Epidermal melanocyte (primary cell): ENCODE measurements at regions not wholly inside any gene's neighbourhood (a gene's known extent, or its start where the extent isn't known, plus 50 kb on each side); places are given as distances from the start of the nearest gene placed in this dataset.

Experiments
- DNase-seq: peaks from one replicate; pipeline ENCODE4 v3.0.0; 2011; ENCODE audit warnings: low spot score; ENCODE audit not compliant: insufficient read length

GRCh38 chr4:4808086-4808485 is 51.4 kb upstream of the MSX1 start:
- DNase-seq, result no peak

GRCh38 chr4:4805887-4806286 is 53.6 kb upstream of the MSX1 start:
- no peak for DNase-seq

DNA sequence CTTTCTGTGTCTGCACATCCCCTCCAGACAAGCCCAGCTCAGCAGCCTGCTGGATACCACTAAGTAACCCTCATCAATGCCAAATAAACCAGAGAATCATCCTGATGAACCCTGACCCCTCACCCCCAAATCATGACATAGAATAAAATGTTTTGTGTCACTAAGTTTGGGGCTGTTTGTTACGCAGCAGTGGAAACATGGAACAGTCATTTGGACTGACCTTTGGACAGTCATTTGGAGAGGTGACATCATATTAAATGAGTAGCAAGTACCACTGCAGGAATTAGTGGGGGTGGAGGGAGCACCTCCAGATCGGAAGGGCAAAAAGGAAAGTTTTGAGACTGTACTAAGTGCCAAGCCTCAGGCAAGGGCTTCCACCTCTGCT is 55.6 kb upstream of the MSX1 start:
- no peak for DNase-seq

GRCh38 chr4:4803216-4803911 is 56.1 kb upstream of the MSX1 start:
- DNase-seq, result no peak

DNA sequence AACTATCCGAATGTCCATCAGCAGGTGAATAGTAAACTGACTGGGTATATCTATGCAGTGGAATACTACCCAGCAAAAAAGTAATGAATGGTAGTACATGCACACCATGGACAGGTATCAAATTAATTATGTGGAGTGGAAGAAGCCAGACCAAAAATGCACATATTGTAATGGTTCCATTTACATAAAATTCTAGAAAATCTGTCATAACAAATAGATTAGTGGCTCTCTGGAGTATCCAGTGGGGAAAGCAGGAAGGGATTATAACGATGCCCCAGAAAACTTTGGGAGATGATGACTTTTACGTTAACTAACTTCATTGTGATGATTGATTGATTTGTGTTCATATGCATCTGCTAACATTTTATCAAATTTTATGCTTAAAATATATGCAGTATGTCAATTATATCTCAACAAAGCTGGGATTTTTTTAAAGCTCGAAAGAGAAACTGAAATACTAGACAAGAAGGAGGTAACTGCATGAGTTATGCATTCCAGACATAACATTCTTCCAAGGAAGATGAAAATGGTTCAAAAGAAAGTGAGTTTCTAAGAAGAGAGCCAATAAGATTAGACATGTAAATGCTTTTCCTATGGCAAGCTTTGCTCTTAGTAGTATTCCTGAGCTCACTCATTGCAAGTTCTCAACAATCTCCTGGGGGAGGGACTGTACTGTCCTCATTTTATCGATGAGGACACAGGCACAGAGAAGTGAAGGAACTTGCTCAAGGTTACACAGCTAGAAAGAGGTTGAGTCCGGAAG is 58.6 kb upstream of the MSX1 start:
- DNase-seq, result no peak

DNA sequence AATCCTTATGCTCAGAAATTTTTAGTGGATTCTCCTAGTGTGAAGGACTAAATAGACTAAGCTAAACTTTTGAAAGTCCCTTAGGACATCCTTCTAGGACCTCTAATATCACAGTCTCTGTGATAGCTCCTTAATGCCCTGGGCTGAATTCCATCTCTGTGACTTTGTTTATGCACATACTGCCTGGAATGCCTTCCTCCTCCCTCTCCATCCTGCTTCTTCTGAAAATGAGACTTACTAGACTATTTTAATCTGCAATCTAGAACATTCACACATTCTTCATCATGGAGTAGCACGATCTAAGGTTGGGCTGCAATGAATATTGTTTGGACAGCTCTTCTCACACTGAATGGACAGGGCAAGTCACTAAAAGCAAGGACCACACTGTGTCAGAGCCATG is 65.0 kb upstream of the MSX1 start:
- DNase-seq, result no peak

- DNase-seq, result no peak
Observed at GRCh38 chr4:4792466-4792865, 67.0 kb upstream of the MSX1 start.

GRCh38 chr4:4791299-4792111 is 68.0 kb upstream of the MSX1 start:
- no peak for DNase-seq

- no peak for DNase-seq
Observed at GRCh38 chr4:4789462-4789861, 70.0 kb upstream of the MSX1 start.

- no peak for DNase-seq
Observed at GRCh38 chr4:4788573-4788972, 70.9 kb upstream of the MSX1 start.

- DNase-seq, result no peak
Observed at GRCh38 chr4:4787421-4787820, 72.0 kb upstream of the MSX1 start.

DNA sequence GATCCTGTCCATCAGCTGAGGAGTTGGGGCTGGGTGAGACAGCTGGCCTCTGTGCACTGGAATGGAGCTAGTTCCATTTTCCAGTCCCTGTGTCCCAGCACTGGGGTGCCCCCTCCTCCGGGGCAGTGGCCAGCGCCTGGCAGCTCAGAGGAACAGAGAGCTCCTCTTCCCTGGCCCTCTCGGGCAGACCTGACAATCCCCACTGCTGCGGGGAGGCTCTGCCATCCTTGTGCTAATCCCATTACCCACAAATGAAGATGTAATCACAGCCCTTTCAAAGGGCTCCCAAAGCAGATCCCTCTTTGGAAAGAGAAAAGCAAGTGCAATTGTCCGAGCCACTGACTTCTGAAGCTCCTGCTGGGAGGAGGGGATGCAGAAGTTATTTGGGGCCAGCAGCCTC is 75.1 kb upstream of the MSX1 start:
- no peak for DNase-seq

GRCh38 chr4:4783847-4784246 is 75.6 kb upstream of the MSX1 start:
- DNase-seq, result no peak

DNA sequence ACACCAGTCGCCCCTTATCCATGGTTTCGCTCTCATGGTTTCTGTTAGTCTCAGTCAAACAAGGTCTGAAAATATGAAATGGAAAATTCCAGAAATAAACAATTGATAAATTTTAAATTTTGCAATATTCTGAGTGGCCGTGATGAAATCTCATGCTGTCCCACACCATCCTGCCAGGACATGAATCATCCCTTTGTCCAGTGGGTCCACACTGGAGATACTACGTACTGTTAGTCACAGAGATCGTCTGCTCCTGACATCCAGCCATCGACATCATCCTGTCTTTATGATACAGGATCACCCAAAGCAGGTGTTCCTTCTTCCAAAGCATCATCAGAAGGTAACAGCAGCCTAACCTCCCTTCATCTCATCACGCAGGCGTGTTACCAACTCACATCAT is 76.5 kb upstream of the MSX1 start:
- no peak for DNase-seq

DNA sequence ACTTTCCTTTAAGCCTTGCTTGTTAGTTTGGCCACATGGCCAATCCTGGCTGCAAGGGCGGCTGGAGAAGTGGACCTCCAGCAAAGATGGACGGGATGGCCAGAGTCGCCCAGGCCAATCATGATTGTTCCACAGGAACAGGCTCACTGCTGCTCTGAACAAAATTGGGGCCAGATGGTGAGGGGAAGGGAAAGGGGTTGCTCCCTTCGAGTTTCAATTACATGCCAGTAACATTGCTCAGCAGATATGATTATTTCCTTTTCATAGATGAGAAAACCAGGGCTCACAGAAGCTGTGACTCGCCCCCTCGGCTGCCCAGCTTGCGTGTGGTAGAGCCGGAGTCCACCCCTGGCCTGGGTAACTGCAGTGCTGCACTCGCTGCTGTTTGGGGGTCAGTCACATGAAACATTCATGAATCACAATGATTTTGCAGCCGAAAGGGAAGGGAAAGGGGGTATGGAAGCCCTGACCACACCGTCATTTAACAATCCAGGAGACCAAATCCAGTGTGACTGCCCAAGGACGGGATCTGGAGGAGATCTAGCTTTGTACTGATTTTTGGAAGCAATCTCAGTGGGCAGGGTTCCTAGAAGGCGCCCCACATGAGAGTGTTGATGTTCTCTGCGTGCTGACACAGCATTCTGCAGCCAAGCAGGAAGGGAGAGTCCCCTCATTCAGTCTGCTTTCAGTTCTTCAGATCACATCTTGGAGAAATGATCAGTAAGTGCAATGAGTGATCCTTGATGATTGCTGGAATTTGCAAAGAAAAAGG is 77.3 kb upstream of the MSX1 start:
- DNase-seq, result no peak

DNA sequence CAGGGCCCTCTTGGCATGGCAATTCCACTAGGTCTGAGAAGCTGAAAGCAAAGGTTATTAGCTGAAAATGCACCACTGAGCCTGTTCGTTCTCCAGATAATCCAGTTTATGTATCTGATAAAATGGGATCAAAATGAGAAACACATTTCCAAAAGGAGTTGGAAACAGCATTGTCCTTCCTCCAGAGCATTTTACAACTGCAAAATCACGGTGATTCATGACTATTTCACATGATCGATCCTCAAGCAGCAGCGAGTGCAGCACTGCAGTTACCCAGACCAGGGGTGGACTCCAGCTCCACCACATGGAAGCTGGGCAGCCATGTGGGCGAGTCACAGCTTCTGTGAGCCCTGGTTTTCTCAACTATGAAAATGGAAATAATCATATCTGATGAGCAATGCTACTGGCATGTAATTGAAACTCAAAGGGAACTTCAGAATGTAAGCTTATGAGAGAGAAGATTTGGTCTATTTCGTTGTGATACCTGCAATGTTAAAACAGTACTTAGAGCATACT is 78.7 kb upstream of the MSX1 start:
- no peak for DNase-seq

DNA sequence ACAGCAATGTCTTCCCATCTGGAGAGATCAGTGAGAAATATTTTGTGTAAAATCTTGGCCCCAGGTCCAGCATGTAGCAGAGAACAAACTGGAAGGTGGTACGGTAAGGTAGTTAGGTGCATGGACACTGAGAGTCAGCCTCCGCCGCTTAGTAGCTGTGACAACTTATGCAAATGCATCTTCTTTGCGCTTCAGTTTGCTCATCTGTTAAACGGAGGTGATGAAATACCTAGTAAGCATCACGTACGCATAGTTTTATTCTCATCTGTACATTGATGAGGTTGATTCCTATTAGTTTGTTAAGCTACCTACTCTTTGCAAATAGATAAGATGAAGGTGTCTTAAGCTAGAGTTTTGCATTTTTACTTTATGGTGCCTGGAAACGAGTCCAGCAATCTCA is 80.0 kb upstream of the MSX1 start:
- no peak for DNase-seq

DNA sequence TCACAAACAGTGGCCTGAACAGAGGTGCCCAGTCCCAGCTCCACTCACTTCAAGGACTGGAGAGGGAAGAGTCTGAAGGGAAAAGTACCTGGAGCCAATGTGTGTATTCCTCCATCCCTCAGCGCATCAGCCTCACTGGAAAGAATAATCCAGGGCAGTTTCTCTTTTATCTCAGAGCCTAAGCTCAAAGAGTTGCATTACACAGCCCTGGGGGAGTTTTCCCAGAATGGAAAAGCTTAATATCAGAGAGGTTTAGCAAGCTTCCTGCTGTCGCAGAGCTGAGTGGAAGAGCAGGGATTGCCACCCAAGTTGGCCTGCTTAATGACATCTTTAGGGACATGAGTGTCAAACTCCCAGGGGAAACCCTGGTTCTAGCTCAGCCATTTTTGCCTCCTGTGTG is 80.4 kb upstream of the MSX1 start:
- no peak for DNase-seq

GRCh38 chr4:4778554-4778953 is 80.9 kb upstream of the MSX1 start:
- no peak for DNase-seq

- no peak for DNase-seq
Observed at GRCh38 chr4:4776934-4777333, 82.5 kb upstream of the MSX1 start.

DNA sequence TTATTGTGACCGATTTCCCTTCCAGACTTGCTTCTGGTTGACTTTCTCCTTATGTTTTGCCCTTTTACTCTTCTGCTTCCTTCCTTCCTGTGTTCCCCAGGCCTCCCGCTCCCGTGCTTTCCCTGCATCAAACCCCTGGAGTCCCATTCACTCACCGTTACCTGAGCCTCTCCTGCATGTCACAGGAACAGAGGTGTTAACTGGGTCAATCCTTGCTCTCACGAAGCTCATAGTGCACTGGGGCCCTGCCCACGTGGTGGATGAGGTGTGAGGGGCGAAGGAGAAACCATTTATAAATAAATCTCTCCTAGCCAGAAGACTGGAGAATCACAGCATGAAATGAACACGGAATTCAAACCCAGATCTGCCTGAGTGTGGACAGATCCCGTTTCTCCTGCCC is 83.1 kb upstream of the MSX1 start:
- no peak for DNase-seq
